ENCODE measurements at regions not wholly inside any gene's neighbourhood (a gene's known extent, or its start where the extent isn't known, plus 50 kb on each side); places are given as distances from the start of the nearest gene placed in this dataset.

DNA sequence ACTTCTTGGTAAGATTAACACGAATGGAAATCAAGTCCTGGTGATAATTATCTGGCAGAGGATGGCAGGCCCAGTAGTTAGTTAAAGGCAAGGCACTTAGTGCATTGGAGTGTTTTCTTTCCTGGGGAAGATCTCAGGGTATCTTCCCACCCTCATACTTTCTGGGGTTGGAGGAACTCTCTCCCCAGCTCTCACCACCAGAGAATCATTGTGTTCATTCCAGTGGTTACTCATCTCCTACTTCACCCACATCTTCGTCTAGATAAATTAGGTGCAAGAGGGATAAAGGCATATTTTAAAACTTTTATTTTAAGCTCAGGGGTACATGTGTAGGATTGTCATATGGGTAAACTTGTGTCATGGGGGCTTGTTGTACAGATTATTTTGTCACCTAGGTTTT is 67.5 kb upstream of the SH3RF1 start:
- Histone ChIP-seq H3K14ac (ENCODE audit: insufficient read length) (no peak overlapping the region), H3K9ac (replicated peaks in 1 of 4; ENCODE audit: extremely low read depth in 1 of 4, low read depth in 3 of 4, low read length in 3 of 4) (no peak overlapping the region), H3K9me3 (ENCODE audit: insufficient read depth in 2 of 2, low read depth in 1 of 2, low read length in 1 of 2) (no peaks in the 10 kb centered on the region), H3K4ac (replicated peaks; ENCODE audit: insufficient read length, low read depth, low read length) (no peak overlapping the region), H3K27me3 (replicated peaks in 1 of 4; ENCODE audit: control insufficient read depth in 3 of 4, extremely low read depth in 1 of 4, insufficient read depth in 3 of 4, low read length in 3 of 4) (peaks cover 0 to 1% (median 0%) of the 10 kb centered on the region in 4 experiments; a peak in 1 of 7 replicates), H3K79me2 (ENCODE audit: control insufficient read depth in 1 of 2, insufficient read depth in 2 of 2, low read length in 2 of 2) (no peaks in the 10 kb centered on the region), H2AK5ac (ENCODE audit: low read depth, low read length) (no peak overlapping the region), H2BK20ac (ENCODE audit: low read length) (no peak overlapping the region), H3K18ac (ENCODE audit: extremely low read depth, low read length) (no peak overlapping the region), H3K27ac (ENCODE audit: low read depth, low read length) (no peak overlapping the region), H3K23ac (ENCODE audit: insufficient read length) (no peak overlapping the region), H4K5ac (ENCODE audit: insufficient read length, low read depth, low read length) (no peak overlapping the region), H2BK12ac (ENCODE audit: low read depth, low read length) (no peak overlapping the region), H3K4me1 (replicated peaks in 1 of 4; ENCODE audit: control insufficient read depth in 3 of 4, insufficient read depth in 4 of 4, low read length in 3 of 4) (no peaks in the 10 kb centered on the region), H3K4me3 (ENCODE audit: extremely low read depth in 1 of 4, insufficient read depth in 2 of 4, low read depth in 3 of 4, low read length in 4 of 4) (no peak overlapping the region), H3K56ac (replicated peaks; ENCODE audit: insufficient read length, low read depth, low read length) (no peak overlapping the region), H4K20me1 (replicated peaks in 1 of 2; ENCODE audit: control insufficient read depth in 1 of 2, insufficient read depth in 2 of 2, low read length in 2 of 2) (no peaks in the 10 kb centered on the region), H4K91ac (replicated peaks; ENCODE audit: insufficient read length, low read length) (no peak overlapping the region), H2BK5ac (ENCODE audit: low read depth, low read length) (no peak overlapping the region), H3K4me2 (ENCODE audit: insufficient read depth in 1 of 2, low read depth in 2 of 2, low read length in 2 of 2) (no peak overlapping the region), H3K79me1 (ENCODE audit: low read depth, low read length) (no peaks in the 10 kb centered on the region), H2BK120ac (replicated peaks; ENCODE audit: low read depth, low read length) (no peak overlapping the region), H3K36me3 (ENCODE audit: control insufficient read depth in 2 of 4, insufficient read depth in 4 of 4, low read length in 3 of 4) (no peaks in the 10 kb centered on the region), H3K23me2 (ENCODE audit: low read depth, low read length) (no peaks in the 10 kb centered on the region), H4K8ac (ENCODE audit: extremely low read depth, insufficient read depth, low read length) (no peak overlapping the region), H2AFZ (ENCODE audit: low read length) (no peak overlapping the region), H2BK15ac (ENCODE audit: low read length) (no peak overlapping the region)
- DNase-seq (ENCODE audit: low read depth in 1 of 2, low spot score in 2 of 2) = no peak
- CTCF ChIA-PET (ENCODE audit: partially characterized antibody) = no interaction called here
- POLR2A ChIA-PET (ENCODE audit: partially characterized antibody) = no interaction called here
- WGBS, 2 experiments (ENCODE audit: extremely low coverage in 1 of 2, insufficient coverage in 1 of 2, insufficient read length in 1 of 2, insufficient replicate concordance in 2 of 2, low coverage in 1 of 2, low lambda C conversion rate in 2 of 2, missing lambda C conversion rate in 1 of 2) = 82% methylated on average over 2 of the region's 2 CpGs; no CpG with 5 or more reads in 1 of the 2 experiments
- no peak for FAIRE-seq
- TF ChIP-seq EZH2 (IDR thresholded peaks at IDR 0.05; ENCODE audit: low read depth, low read length, severe bottlenecking) (no peak), TAF7 (optimal IDR thresholded peaks at IDR 0.05; ENCODE audit: borderline replicate concordance, low read depth, low read length) (no peak), NANOG (IDR thresholded peaks at IDR 0.05; ENCODE audit: insufficient read depth, low read depth, low read length, poor library complexity, severe bottlenecking) (no peak)
